ENCODE measurements at regions not wholly inside any gene's neighbourhood (a gene's known extent, or its start where the extent isn't known, plus 50 kb on each side); places are given as distances from the start of the nearest gene placed in this dataset.
A peak's percentile ranks its signal among the peaks of the same experiment; 100 is the strongest.
"Not testable (repeated sequence)": the region's sequence is repeated elsewhere in the genome, so short reads cannot be mapped to it uniquely, and the experiment has no call there.

DNA sequence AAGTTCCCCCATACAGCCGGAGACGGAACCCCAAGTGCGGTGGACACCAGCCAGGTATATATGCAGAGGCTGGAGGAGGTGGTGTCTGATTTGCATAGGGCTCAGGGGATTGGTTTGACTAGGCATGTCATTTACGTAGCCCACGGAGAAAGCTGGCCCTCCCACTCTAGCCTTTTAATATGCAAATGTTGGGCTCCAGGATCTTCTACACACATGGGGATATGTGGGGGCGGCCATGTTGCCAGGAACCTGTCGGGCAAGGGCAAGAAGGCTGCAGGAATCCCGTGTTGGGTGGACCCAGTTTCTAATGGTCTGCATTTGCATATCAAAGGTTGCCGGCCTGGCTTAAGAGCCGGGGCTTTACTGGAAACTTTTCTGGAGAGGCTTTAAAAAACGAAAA, 57.4 kb downstream of the FTHL17 start:
- not testable (repeated sequence) for DNase-seq (ENCODE audit: low read depth)

DNA sequence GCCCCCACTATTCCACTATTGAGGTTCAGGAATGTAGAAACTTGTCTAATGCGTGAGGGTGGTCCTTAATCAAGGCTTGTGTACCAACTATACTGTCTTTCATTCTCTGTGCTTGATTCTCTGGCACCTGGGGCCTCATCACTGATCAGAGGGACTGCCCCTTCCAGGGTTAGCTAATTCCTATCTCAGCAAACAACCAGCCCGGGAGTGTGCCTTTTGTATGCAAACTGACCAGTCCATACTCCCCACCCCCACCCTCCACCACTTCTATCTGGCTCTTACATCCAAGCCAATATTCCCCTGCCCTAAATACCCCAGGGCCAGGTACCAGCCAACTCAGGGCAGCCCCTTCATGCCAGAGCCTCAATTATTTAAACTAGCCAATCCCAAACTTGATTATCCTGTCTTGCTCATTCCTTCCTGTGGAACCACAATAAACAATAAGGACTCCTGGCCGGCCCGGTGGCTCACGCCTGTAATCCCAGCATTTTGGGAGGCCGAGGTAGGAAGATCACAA, 59.3 kb downstream of the FTHL17 start:
- no peak for DNase-seq (ENCODE audit: low read depth)

DNA sequence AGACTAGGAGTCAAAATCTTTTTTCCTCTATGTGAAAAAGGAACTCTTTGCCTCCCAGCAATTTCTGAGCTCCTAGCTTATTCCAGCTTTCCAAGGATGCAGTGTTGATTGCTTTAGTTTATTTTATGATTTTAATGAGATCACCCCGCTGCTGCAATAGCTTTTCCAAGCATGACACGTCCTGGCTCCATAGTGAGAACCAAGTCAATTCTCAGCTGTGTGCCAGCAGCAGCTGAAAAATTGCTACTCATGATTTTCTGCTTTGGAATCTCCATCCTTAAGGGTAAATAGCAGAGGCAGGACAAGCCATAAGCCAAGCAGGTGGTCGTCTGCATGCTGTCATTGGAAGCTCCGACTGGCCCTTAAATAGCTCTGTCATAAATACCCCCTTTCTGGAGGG, 64.5 kb downstream of the FTHL17 start:
- DNase-seq (ENCODE audit: low read depth): no peak

DNA sequence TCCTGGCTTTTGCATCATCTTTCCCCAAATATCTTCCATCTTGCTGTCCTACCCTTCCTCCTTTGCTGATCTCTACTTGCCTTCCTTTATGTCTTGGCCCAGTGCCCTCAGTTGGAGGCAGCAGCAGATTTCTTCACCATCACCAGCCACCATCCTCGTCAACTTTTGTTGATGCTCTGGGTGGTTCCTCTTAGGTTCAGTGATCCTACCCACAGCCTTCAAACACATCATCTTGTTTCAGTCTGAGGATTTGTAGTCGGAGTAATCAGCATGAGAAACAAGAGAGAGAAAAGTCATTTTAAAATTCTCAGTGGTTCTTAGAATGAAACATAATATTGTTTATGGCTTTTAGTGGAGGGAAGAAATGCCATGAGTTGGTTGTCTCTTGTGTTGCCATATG, 65.8 kb downstream of the FTHL17 start:
- no peak for DNase-seq (ENCODE audit: low read depth)

DNA sequence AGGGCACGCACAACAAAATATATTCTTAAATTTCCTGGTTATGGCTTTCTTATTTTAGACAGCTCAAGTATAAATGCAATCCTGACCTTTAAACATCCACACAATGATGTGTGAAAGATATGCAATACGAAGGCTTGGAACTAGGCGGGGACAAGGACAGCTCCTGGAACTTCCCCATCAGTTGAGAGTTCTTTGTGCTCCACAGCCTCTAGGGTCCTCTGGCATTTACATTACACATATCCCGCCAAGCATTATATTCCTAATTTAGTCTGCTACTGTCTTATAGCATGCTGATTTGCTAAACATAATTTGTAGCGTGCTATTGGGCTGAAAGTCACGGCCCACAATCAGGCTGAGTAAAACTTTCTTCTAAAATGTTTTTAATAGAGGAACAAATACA, 74.4 kb downstream of the FTHL17 start:
- no peak for DNase-seq (ENCODE audit: low read depth)

DNA sequence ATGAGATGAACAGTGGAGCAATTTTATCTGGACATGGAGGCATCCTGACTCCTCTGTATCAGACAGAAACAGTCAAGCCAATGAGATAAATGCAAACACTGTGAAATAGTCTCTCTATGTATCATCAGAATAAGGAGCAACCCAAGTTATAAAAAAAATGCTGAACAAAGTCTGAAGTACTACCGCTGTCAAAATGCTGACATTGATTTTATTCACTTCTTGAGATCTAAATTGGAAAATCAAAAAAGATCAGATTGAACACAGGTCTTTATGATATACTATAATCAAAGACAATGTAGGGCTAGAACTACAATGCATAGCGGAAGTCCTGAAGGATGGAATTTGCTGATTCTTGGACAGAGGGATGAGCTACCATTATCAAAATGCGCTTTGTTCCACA, 76.1 kb downstream of the FTHL17 start:
- no peak for DNase-seq (ENCODE audit: low read depth)

DNA sequence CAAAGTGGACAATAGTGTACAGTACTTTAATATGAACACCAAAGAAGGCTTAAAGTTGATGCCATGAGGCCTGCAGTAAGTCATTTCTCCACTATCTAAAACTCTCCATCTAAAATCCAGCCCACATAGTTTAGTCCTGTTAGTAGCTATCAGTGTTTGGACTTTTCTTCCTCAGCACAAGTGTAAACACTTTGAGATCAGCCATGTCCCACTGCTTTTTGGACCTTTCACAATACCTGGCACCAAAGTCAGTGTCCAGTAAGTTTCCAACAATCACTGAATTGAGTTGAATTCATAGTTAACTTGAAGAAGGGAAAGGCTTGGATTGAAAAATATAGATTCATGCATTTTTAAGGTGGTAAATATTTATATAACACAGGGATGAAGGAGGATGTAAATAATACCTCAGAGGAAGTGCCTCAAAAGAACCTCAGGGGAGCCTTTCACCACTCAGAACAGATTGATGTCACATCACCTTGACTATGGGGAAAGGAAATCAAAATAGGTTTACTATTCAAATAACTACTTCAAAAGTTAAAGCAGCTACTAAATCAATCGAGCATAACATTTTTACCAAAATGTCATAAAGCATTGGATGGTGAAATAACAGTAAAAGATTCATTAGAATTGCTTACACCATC, 76.7 kb downstream of the FTHL17 start:
- DNase-seq (ENCODE audit: low read depth): no peak

DNA sequence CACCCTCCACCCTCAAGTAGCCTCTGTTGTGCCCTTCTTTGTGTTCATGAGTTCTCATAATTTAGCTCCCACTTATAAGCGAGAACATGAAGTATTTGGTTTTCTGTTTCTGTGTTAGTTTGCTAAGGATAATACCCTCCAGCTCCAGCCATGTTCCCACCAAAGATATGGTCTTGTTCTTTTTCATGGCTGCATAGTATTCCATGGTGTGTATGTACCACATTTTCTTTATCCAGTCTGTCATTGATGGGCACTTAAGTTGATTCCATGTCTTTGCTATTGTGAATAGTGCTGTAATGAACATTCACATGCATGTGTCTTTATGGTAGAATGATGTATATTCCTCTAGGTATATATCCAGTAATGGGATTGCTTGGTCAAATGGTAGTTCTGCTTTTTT, 77.8 kb downstream of the FTHL17 start:
- DNase-seq (ENCODE audit: low read depth): not testable (repeated sequence)

DNA sequence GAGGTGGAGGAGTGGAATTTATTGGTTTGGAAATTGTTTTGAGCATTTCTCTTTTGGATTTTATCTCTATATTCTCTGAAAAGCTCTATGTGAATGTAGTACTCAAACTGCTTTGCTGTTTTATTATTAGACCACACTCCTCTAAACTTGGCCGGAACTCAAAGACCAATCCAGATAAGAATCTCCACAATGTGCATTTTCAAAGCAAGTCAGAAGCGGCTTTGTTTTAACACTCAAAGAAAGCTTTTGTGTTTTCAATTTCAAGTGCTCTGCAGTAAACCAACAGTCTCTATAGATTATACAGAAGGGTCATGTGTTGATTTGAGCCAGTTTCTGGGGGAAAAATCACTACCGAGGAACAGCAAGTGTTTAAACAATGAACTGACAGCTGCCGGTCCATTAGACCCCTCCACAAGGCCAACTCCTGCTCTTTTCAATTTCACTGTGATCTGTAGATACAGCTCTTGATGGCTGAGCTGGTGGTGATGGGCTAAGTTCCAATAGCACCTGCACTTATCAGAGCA, 79.4 kb downstream of the FTHL17 start:
- no peak for DNase-seq (ENCODE audit: low read depth)

DNA sequence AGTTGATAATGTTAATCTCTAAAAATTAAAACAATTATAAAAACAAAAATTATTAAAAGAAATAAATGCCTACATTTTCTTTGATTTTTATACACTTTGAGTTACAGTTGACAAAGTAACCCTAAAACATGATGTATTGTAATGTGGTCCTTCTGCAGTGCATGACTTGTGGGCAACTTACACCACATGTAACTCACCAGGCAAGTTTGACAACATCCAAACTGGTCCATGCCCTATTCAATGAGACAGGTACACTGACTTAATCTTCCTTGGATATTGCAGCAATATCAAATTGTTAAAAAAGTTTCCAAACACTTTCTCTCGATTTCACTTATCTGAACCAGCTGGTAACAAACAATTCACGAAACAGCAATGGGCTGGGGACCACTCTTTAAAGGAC, 81.5 kb downstream of the FTHL17 start:
- DNase-seq (ENCODE audit: low read depth): no peak

DNA sequence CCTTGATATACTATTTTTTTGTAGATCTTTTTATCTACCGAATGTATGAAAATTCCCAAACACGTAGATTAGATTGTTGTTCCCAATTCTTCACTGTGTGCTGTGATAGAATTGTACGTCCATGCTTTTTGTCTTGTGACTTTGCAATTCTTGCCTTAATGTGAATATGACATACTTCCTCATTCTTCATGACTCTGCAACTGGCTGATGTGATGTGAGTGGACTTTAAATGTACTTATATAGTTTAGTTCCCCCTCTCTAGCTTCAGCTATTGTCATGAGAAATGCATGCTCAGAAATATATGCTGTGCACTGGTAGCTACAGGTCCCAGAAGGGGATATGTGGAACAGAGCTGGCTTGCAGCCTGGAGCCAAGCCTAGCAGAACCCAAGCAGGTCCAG, 89.4 kb downstream of the FTHL17 start:
- no peak for DNase-seq (ENCODE audit: low read depth)

DNA sequence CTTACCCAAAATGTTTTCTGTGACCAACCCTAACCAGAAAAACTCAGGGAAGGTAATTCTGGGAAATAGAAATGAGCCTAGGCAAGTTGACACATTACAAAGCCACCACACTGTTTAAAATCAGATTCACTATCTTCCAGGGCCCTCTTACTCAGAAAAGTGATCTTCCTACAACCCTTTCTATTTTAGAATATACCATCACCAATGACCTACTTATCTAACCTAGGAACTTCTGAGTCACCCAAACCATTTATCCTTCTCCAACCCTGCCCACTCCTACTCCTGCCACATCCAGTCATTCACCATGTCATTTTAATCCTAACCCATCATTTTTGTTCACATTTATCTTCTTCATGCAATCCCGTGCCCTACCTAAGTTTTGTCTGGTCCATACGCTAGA, 89.9 kb downstream of the FTHL17 start:
- no peak for DNase-seq (ENCODE audit: low read depth)

DNA sequence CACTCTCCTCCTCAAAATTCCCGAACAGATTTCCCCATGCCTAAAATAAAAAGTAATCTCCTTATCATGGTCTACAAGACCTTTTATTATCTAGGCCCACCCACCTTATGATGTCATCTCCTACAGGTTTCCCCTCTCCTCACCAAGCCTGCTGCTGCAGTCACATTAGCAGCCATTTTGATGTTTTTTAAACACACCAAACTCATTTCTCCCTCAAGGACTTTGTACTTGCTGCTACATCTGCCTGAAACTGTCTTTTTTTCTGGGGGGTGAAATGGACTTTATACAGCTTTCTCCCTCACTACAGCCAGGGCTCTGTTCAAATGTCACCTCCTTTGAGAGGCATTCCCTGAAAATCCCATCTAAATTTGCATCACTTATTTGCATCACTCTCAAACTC, 90.2 kb upstream of the TAB3 start:
- DNase-seq (ENCODE audit: low read depth): no peak

DNA sequence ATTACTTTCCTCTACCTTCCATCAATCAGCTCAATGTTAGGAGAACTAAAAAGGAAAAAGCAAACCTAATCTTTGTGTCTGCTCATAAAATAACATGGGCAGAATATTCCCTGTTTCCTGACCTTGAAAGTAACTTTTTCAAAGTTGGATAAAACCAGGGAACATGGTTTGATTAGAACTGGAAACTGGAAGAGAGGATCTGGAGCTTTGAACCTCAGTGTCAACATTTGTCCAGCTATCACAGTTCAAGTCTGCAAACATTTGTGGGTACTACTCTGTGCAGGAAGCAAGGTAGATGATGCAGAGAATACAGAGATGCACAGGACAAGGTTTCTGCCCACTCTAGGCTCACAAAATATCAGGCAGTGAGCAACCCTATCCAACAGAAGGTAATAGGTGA, 86.4 kb upstream of the TAB3 start:
- DNase-seq (ENCODE audit: low read depth): no peak

DNA sequence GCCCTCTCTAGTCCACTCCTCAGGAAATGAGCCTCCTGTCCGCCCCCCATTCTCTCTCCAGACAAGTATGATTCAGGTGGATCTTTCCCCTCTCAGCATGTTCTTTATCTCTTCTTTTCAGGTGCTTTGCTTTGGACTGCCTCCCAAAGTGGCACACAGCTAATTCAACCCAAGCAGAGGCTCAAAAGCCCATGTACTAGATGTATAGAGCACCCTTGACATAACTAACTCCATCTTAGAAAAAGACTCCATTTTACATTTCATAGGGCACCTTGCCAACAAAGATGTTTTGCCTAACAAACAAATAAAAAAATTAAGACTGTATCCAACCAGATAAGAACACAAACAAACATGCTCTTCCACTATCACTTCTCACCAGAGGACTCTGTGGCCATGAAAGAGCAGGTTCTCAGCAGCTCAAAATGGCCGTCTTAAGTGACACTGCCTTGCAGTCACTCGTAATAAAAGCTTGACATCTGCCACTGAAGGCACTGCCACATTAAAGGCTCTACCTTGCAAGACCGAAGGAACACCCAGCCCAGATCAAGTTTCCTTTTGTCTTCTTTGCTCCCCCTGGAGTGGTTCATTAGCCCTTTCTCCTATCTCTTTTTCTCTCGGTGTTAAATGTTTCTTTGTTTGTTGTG, 84.9 kb upstream of the TAB3 start:
- no peak for DNase-seq (ENCODE audit: low read depth)

DNA sequence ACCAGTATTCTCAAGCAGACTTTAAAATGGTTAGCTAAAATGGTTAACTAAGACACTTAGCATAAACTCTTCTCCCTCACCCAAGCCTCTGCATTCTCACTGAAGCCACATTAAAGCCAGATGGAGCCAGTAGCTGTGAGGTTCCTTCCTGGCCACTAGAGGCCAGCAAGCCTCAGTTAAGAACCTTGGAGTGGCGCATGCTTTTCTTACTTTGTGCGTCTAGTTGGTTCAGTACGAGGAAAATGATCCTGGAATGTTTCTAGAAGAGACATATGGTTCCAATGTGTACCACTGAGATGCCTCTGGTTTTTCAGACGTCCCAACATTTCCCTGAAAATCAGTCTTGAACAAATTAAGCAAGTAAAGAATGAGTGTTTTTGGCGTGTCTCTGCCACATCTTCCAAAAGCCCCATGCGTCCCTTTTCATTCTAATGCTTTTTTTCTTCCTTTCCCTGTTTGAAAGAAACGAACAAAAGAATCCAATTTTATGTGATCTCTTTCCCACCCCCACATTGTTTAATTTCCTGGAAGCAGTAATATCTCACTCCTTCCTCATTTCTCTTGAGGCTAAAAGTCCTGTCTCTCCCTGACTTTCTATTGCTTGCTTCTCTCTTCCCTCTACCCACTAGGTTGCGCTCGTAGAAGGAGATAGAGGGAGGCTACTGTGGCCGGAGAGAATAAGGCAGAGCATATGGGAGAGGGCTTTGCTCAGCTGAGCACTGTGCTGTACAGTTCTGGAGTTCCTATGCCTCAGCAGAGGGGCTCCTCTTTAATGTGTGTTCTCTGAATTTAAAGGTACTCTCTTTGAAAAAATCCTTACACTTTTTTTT, 82.9 kb upstream of the TAB3 start:
- DNase-seq (ENCODE audit: low read depth): peak; percentile 14

DNA sequence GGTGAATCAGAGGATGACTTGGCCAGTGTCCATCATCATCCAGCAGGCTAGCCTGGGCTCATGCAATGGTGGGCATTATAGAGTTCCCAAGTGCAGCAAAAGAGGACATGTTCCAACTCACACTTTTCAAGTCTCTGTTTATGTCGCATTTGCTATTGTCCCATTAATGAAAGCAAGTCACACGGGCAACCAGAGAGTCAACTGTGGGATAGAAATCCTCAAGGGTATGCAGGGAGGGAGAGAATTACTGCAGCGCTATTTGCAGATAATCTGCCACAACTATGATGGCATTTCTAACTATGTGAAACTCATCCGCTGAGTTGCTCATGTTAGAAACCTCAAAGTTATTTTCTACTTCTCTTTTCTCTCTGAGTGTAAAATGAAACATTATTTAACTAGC, 78.5 kb upstream of the TAB3 start:
- DNase-seq (ENCODE audit: low read depth): no peak

DNA sequence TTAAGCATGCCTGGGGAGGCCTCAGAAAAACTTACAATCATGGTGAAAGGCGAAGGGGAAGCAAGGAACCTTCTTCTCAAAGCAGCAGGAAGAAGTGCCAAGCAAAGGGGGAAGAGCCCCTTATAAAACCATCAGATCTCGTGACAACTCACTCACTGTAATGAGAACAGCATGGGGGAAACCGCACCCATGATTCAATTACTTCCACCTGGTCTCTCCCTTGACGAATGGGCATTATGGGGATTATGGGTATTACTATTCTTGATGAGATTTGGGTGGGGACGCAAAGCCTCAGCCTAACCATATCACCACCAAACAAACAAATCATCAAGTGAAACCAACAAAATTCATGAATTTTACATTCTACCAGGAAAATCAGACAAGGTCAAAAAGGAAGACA, 76.7 kb upstream of the TAB3 start:
- DNase-seq (ENCODE audit: low read depth): no peak

DNA sequence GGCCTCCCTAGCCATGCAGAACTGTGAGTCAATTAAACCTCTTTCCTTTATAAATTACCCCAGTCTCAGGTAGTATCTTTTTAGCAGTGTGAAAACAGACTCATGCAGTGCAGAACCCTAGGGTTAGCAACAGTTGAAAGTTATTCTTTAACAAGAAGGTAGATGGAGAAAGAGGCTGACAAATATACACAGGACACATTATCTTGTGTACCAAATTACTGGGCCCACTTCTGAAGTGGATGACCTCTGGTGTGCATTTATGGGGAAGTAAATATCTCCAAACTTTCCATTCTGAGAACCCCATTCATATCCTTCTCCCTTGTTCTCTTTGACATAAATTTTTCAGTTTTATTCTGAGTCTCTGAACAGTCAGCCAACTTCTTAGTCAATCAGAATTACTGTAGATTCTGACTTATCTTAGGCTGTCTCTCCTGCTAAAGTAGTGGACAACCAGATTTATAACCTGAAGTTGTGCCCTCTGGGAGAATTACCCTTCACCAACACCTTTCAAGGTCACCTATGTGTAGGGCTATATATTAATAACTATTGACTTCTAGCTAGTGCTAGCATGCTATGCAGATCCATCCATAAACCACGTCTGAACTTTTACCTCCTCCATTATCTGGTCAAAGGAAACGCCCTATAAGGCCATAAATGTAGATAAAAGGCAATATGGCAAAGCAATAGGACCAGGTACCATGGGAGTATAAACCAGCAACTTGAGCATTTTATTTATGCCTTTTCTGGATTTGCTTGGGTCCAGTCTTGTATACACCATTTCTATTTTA, 72.5 kb upstream of the TAB3 start:
- no peak for DNase-seq (ENCODE audit: low read depth)

DNA sequence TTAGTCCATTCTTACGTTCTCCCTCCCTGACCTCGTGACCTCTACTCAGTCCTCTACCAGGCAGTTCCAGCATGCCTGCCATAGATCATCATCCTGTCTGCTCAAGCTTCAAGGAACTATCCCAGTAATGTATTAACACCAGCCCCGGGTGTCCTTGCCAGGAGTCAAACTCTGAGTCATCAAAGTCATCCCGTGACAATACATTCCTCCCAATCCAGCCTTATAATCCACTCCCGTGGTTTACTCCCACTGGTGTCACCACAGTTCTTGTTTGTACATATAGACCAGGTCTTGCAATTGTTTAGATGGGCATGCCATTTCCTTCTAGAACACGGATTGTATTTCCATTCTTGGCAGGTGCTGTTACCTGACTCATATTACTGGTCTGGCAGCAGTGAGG, 68.7 kb upstream of the TAB3 start:
- peak; percentile 0 for DNase-seq (ENCODE audit: low read depth)

DNA sequence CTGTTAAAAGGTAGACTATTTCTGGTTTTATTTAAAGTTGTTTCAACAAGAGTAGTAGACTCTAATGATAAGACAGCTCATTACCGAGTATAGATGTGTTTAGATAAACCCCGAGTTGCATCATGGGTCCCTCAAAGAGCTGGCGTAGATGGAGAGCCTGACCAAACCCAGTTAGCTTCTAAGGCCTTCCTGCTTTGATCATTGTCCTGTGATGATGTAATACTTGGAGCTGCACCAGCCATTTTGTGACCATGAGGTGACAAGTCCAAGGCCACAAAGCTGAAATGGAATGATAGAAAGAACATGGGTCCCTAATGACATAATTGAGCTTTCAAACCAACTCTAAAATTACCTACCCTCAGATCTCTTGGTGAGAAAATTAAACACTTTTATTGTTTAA, 66.6 kb upstream of the TAB3 start:
- no peak for DNase-seq (ENCODE audit: low read depth)

DNA sequence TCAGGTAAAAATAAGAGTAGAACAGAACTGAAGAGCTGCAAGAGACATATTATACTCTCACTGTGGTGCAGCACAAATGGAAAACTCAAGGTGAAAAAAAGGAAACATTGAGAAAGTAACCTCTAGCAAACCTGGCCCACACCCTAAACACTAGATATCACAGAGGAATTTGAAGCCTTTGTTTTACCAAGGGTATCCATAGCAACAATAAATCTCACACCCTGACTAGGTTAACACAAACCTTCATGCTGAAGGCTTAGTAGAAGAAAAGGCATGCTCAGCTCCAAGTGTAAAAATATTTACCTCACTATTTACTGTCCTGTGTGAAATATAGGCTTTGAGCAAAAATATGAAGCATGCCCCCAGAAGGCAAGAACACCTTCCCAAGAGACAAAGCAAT, 61.9 kb upstream of the TAB3 start:
- DNase-seq (ENCODE audit: low read depth): no peak

Data from HS-5 (cell line).